GM12878 (cell line): ENCODE measurements at regions not wholly inside any gene's neighbourhood (a gene's known extent, or its start where the extent isn't known, plus 50 kb on each side); places are given as distances from the start of the nearest gene placed in this dataset.

Experiments used
- ATAC-seq: fragments of 200-7000 bp; cut with Tn5 transposase; 3 replicates; pipeline ENCODE4 v1.9.1; 2020; ENCODE audit warnings: mild to moderate bottlenecking, moderate library complexity
- BruUV-seq: library from RNA; stranded (reverse); fragments of 400-500 nt; replicated peaks from 2 replicates; lab custom pipeline; 2021; lab: Mats Ljungman, UMichigan
- CTCF ChIA-PET: fragments of 300-600 bp; sonication (Branson Sonifier 250); formaldehyde crosslinking; extraction: SDS; loops from one replicate; lab custom pipeline; 2021; ENCODE audit warnings: inconsistent platforms; lab: Yijun Ruan, JAX
- POLR2A ChIA-PET: fragments of 350-600 bp; formaldehyde crosslinking; extraction: SDS; loops from one replicate; lab custom pipeline; 2021; ENCODE audit warnings: inconsistent platforms; lab: Charles Lee
- RAD21 ChIA-PET: fragments of 300-600 bp; sonication (Branson Sonifier 250); formaldehyde crosslinking; loops from one replicate; lab custom pipeline; 2023; ENCODE audit warnings: antibody characterized with exemption; ENCODE audit not compliant: unreplicated experiment; lab: Charles Lee
- SMC1A ChIA-PET: fragments of 300-600 bp; sonication (Branson Sonifier 250); formaldehyde crosslinking; loops from one replicate; lab custom pipeline; 2023; ENCODE audit not compliant: unreplicated experiment, uncharacterized antibody; lab: Charles Lee
- DNase-seq: peaks from one replicate; pipeline ENCODE4 v3.0.0-alpha.2; 2011; ENCODE audit warnings: low read depth, low spot score
- FAIRE-seq: peaks from 3 replicates; lab custom pipeline; 2011; peaks lifted over from hg19 to GRCh38; lab: Jason Lieb, UNC
- H2AFZ ChIP-seq: 2 replicates; pipeline ENCODE4 v1.6.0; 2011; ENCODE audit warnings: low read depth, low read length, control low read depth; ENCODE audit not compliant: control insufficient read depth
- H3K27ac ChIP-seq: 2 replicates; pipeline ENCODE4 v1.5.1; 2011; ENCODE audit warnings: control low read depth; ENCODE audit not compliant: control insufficient read depth, insufficient read depth
- H3K27me3 ChIP-seq, 2 experiments: replicated peaks in 1 of 2; 2 replicates each; pipeline versions ENCODE4 v1.6.0 to v1.6.1; 2011; ENCODE audit warnings: low read length in 1 of 2; ENCODE audit not compliant: control insufficient read depth in 2 of 2, insufficient read depth in 2 of 2
- H3K36me3 ChIP-seq, 2 experiments: 2 replicates each; pipeline ENCODE4 v1.5.1; 2011; ENCODE audit warnings: low read length in 1 of 2; ENCODE audit not compliant: control insufficient read depth in 2 of 2, insufficient read depth in 2 of 2
- H3K4me1 ChIP-seq: 2 replicates; pipeline ENCODE4 v1.6.1; 2011; ENCODE audit warnings: mild to moderate bottlenecking, low read length, moderate library complexity, mixed read lengths; ENCODE audit not compliant: control insufficient read depth, insufficient read depth
- H3K4me2 ChIP-seq: 2 replicates; pipeline ENCODE4 v1.6.0; 2011; ENCODE audit warnings: control low read depth; ENCODE audit not compliant: control insufficient read depth, insufficient read depth
- H3K4me3 ChIP-seq: fragments of 200-600 bp; sonication (generic); 2 replicates; pipeline ENCODE4 v1.5.1; 2016
- H3K79me2 ChIP-seq: 2 replicates; pipeline ENCODE4 v1.6.0; 2011; ENCODE audit warnings: low read length; ENCODE audit not compliant: control insufficient read depth, insufficient read depth
- H3K9ac ChIP-seq: 2 replicates; pipeline ENCODE4 v1.8.0; 2011; ENCODE audit warnings: low read length, control low read depth, mixed read lengths; ENCODE audit not compliant: control insufficient read depth, insufficient read depth
- H3K9me3 ChIP-seq: replicated peaks from 3 replicates; pipeline ENCODE4 v1.5.1; 2011; ENCODE audit warnings: mild to moderate bottlenecking, low read length; ENCODE audit not compliant: control insufficient read depth, insufficient read depth
- H4K20me1 ChIP-seq: 2 replicates; pipeline ENCODE4 v1.6.0; 2011; ENCODE audit not compliant: control insufficient read depth, insufficient read depth
- BMI1 ChIP-seq: fragments of 450-650 bp; IDR thresholded peaks from 2 replicates; pipeline ENCODE4 v1.6.1; 2016; ENCODE audit warnings: mild to moderate bottlenecking, moderate library complexity, borderline replicate concordance
- CBX3 ChIP-seq: fragments of 200-600 bp; sonication (generic); IDR thresholded peaks from 2 replicates; pipeline ENCODE4 v1.6.1; 2016; ENCODE audit warnings: low read depth, borderline replicate concordance
- CREB1 ChIP-seq: IDR thresholded peaks from 2 replicates; pipeline ENCODE4 v1.6.1; 2012; ENCODE audit warnings: low read depth, mild to moderate bottlenecking, inconsistent platforms
- CREM ChIP-seq: IDR thresholded peaks from 2 replicates; pipeline ENCODE4 v1.6.1; 2014; ENCODE audit warnings: antibody characterized with exemption, low read depth
- FOS ChIP-seq: IDR thresholded peaks from 3 replicates; pipeline ENCODE4 v1.6.1; 2011; ENCODE audit warnings: borderline replicate concordance; ENCODE audit not compliant: insufficient read length; ENCODE audit errors: extremely low read depth
- HDAC6 ChIP-seq: fragments of 200-600 bp; sonication (generic); IDR thresholded peaks from one replicate; pipeline ENCODE4 v1.8.0; 2017; ENCODE audit warnings: antibody characterized with exemption; ENCODE audit not compliant: unreplicated experiment
- JUND ChIP-seq: IDR thresholded peaks from 2 replicates; pipeline ENCODE4 v1.6.1; 2012; ENCODE audit warnings: low read depth, mild to moderate bottlenecking, low read length, improper control_type of control experiment, moderate library complexity
- NR2C2 ChIP-seq: IDR thresholded peaks from 2 replicates; pipeline ENCODE4 v1.6.1; 2011; ENCODE audit warnings: borderline replicate concordance, low read depth; ENCODE audit not compliant: control insufficient read depth, insufficient read length
- PAX8 ChIP-seq: fragments of 450-650 bp; IDR thresholded peaks from 2 replicates; pipeline ENCODE4 v1.6.1; 2017; ENCODE audit warnings: mild to moderate bottlenecking, moderate library complexity
- POU2F2 ChIP-seq: IDR thresholded peaks from 3 replicates; pipeline ENCODE4 v1.6.1; 2011; ENCODE audit warnings: low read depth, mild to moderate bottlenecking, low read length, borderline replicate concordance
- RAD51 ChIP-seq: fragments of 450-650 bp; IDR thresholded peaks from 2 replicates; pipeline ENCODE4 v1.6.1; 2016; ENCODE audit warnings: moderate library complexity, mild to moderate bottlenecking, inconsistent platforms
- RFX5 ChIP-seq: IDR thresholded peaks from 2 replicates; pipeline ENCODE4 v1.6.1; 2011; ENCODE audit warnings: low read depth, low read length, improper control_type of control experiment
- SRF ChIP-seq, 2 experiments: IDR thresholded peaks; 2 replicates each; pipeline ENCODE4 v1.6.1; 2011; ENCODE audit warnings: low read depth in 2 of 2, low read length in 2 of 2, mild to moderate bottlenecking in 1 of 2, moderate library complexity in 1 of 2
- STAT1 ChIP-seq: fragments of 450-650 bp; conservative IDR thresholded peaks from 2 replicates; pipeline ENCODE4 v1.6.1; 2014; ENCODE audit warnings: antibody characterized with exemption, mild to moderate bottlenecking
- TBL1XR1 ChIP-seq: IDR thresholded peaks from 2 replicates; pipeline ENCODE4 v1.6.1; 2012; ENCODE audit warnings: low read depth, low read length, improper control_type of control experiment
- YBX1 ChIP-seq: fragments of 450-650 bp; IDR thresholded peaks from 2 replicates; pipeline ENCODE4 v1.6.1; 2016; ENCODE audit warnings: antibody characterized with exemption
- ZNF592 ChIP-seq: fragments of 450-650 bp; IDR thresholded peaks from 2 replicates; pipeline ENCODE4 v1.6.1; 2017; ENCODE audit warnings: mild to moderate bottlenecking, moderate library complexity
- WGBS: methylation state at CpG from one replicate; pipeline ENCODE4 v1.1.6; 2016; ENCODE audit warnings: low lambda C conversion rate; ENCODE audit not compliant: insufficient replicate concordance, insufficient coverage; ENCODE audit errors: missing lambda C conversion rate; 5-methylcytosine and 5-hydroxymethylcytosine counted together
- in situ Hi-C: fragments of 300-500 bp; cut with MboI; formaldehyde crosslinking; loops from 9 replicates; pipeline ENCODE4 v1.14.3; 2018; ENCODE audit warnings: mixed read lengths
- intact Hi-C: fragments of 100-400 bp; cut with micrococcal nuclease; formaldehyde crosslinking; loops from one replicate; pipeline ENCODE4 v1.14.2; 2022; ENCODE audit not compliant: unreplicated experiment
- TF ChIP-seq, protein P1 (sequence below): fragments of 450-650 bp; IDR thresholded peaks from 2 replicates; pipeline ENCODE4 v1.6.1; 2017; ENCODE audit warnings: borderline replicate concordance

DNA sequence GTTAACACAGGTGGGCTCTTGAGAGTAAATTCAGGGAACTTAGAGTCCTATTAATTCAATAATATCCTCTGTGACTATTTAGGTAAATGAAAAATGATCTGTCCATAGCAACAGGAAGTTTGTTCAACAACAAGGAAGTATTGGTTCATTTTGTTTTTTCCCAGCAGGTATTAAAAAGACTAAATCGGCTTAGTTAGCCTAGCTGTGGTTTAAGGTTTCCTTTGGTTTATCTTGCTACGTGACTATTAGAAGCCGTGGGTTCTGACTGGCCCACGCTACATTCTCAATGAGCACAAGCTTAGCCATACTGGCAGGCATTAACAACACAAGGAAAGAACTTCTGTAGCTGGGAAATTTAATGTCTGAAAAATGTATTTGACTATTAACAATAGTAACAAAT is 168.8 kb upstream of the HS3ST1 start:
- Histone ChIP-seq H3K27me3 (no peaks in the 10 kb centered on the region), H3K4me2 (no peak overlapping the region), H3K79me2 (no peaks in the 10 kb centered on the region), H2AFZ (no peak overlapping the region), H3K4me3 (no peak overlapping the region), H3K9ac (no peak overlapping the region), H3K36me3 (no peaks in the 10 kb centered on the region), H3K4me1 (no peaks in the 10 kb centered on the region), H3K9me3 (no peaks in the 10 kb centered on the region), H4K20me1 (no peaks in the 10 kb centered on the region), H3K27ac (no peak overlapping the region)
- intact Hi-C loops = no loop called here
- SMC1A ChIA-PET = interaction anchor here (1.7 kb wide), 1 partner anchor 10 kb away, joined by 5 read pairs; no protein-coding TSS in a partner anchor
- DNase-seq (no peak), FAIRE-seq (no peak), ATAC-seq (no peak)
- whole genome bisulfite sequencing = 9% methylated on average over 4 of the region's 4 CpGs
- CTCF ChIA-PET = no interaction called here
- no TSS peak for BruUV-seq
- RAD21 ChIA-PET = interaction anchor here (1.3 kb wide), 1 partner anchor 10 kb away, joined by 3 read pairs; no protein-coding TSS in a partner anchor
- TF ChIP-seq RAD51 (no peak), HDAC6 (no peak), ZNF592 (no peak), TBL1XR1 (no peak), SRF (IDR thresholded peaks at IDR 0.05; ENCODE audit: low read depth in 2 of 2, low read length in 2 of 2) (no peak), CREB1 (no peak), PAX8 (no peak), POU2F2 (no peak), NR2C2 (no peak), BMI1 (no peak), CBX3 (no peak), STAT1 (no peak), JUND (no peak), RFX5 (no peak), FOS (no peak), YBX1 (no peak), CREM (no peak)
- TF ChIP-seq, protein P1, sequence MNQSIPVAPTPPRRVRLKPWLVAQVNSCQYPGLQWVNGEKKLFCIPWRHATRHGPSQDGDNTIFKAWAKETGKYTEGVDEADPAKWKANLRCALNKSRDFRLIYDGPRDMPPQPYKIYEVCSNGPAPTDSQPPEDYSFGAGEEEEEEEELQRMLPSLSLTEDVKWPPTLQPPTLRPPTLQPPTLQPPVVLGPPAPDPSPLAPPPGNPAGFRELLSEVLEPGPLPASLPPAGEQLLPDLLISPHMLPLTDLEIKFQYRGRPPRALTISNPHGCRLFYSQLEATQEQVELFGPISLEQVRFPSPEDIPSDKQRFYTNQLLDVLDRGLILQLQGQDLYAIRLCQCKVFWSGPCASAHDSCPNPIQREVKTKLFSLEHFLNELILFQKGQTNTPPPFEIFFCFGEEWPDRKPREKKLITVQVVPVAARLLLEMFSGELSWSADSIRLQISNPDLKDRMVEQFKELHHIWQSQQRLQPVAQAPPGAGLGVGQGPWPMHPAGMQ = no peak
- POLR2A ChIA-PET = no interaction called here
- in situ Hi-C loops = no loop called here
